ENCODE measurements at regions not wholly inside any gene's neighbourhood (a gene's known extent, or its start where the extent isn't known, plus 50 kb on each side); places are given as distances from the start of the nearest gene placed in this dataset.

GRCh38 chr10:81040940-81041339 is 503.2 kb downstream of the SH2D4B start:
- no peak for DNase-seq (ENCODE audit: insufficient read length, low spot score)
- FAIRE-seq, result no peak
- TF ChIP-seq, protein P1, sequence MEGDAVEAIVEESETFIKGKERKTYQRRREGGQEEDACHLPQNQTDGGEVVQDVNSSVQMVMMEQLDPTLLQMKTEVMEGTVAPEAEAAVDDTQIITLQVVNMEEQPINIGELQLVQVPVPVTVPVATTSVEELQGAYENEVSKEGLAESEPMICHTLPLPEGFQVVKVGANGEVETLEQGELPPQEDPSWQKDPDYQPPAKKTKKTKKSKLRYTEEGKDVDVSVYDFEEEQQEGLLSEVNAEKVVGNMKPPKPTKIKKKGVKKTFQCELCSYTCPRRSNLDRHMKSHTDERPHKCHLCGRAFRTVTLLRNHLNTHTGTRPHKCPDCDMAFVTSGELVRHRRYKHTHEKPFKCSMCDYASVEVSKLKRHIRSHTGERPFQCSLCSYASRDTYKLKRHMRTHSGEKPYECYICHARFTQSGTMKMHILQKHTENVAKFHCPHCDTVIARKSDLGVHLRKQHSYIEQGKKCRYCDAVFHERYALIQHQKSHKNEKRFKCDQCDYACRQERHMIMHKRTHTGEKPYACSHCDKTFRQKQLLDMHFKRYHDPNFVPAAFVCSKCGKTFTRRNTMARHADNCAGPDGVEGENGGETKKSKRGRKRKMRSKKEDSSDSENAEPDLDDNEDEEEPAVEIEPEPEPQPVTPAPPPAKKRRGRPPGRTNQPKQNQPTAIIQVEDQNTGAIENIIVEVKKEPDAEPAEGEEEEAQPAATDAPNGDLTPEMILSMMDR (IDR thresholded peaks at IDR 0.05; ENCODE audit: insufficient read depth, missing control alignments), result no peak

DNA sequence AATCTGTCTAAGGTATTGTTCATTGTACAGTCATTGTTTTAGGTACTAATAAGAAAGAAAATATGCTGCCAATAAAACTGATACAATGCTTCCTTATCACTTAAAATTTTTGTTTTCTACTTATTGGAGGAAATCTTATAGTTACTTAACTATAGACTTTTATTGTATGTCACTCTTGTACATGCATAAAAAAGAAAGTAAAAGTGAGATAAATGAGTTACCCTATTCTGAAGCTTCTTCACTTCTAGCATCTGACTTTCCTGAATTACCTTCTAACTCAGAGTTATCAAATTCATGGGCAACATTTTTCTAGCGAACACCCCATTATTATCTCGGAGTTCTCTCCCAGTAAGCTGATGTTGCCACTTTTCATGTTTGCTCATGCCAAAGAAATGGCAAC is 504.9 kb downstream of the SH2D4B start:
- TF ChIP-seq, protein P1 (IDR thresholded peaks at IDR 0.05; ENCODE audit: insufficient read depth, missing control alignments), result no peak
- no peak for FAIRE-seq

GRCh38 chr10:81065474-81065873 is 527.8 kb downstream of the SH2D4B start:
- DNase-seq (ENCODE audit: insufficient read length, low spot score) (no peak), FAIRE-seq (no peak)
- TF ChIP-seq, protein P1 (IDR thresholded peaks at IDR 0.05; ENCODE audit: insufficient read depth, missing control alignments), result no peak

More for the DNA sequence above, 504.9 kb downstream of the SH2D4B start:
- DNase-seq (ENCODE audit: insufficient read length, low spot score), result no peak

- TF ChIP-seq, protein P1 (IDR thresholded peaks at IDR 0.05; ENCODE audit: insufficient read depth, missing control alignments), result no peak
- no peak for FAIRE-seq
- DNase-seq (ENCODE audit: insufficient read length, low spot score), result no peak
Measured at GRCh38 chr10:81068460-81068859, 530.8 kb downstream of the SH2D4B start.

DNA sequence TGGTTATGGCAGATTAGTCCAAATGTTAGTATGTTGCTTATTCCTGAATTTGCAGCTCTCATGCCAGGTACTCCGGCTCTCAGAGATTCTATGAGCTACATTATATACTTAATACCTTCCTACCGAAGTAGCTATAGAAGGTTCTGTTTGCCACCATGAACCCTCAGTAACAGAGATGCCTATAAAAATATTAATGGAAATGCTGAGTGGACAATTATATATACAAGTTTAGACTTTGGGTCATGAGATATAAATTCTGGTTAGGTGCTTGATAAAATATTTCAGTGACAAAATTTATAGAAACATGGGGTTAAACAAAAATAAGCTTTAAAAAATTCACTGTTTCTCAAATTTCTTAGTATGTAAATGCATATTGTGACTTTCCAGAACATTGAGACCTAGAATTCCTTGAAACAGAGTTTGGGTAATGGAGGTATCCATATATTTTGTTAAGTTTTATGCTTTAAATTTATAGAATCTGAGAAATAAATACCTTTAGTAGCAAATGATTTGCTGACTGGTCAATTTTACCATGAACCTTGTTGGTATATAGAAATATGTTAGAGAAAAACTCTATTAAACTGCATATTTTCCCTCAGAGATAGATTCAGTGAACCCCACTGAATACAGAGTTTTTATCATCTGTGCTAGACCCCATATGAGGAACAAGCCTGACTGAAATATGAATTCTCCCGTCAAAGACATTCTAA is 533.5 kb downstream of the SH2D4B start:
- TF ChIP-seq, protein P1 (IDR thresholded peaks at IDR 0.05; ENCODE audit: insufficient read depth, missing control alignments), result no peak
- FAIRE-seq (no peak), DNase-seq (ENCODE audit: insufficient read length, low spot score) (no peak)

- DNase-seq (ENCODE audit: insufficient read length, low spot score), result no peak
- no peak for FAIRE-seq
- TF ChIP-seq, protein P1 (IDR thresholded peaks at IDR 0.05; ENCODE audit: insufficient read depth, missing control alignments), result no peak
Measured at GRCh38 chr10:81073155-81073554, 535.5 kb downstream of the SH2D4B start.

DNA sequence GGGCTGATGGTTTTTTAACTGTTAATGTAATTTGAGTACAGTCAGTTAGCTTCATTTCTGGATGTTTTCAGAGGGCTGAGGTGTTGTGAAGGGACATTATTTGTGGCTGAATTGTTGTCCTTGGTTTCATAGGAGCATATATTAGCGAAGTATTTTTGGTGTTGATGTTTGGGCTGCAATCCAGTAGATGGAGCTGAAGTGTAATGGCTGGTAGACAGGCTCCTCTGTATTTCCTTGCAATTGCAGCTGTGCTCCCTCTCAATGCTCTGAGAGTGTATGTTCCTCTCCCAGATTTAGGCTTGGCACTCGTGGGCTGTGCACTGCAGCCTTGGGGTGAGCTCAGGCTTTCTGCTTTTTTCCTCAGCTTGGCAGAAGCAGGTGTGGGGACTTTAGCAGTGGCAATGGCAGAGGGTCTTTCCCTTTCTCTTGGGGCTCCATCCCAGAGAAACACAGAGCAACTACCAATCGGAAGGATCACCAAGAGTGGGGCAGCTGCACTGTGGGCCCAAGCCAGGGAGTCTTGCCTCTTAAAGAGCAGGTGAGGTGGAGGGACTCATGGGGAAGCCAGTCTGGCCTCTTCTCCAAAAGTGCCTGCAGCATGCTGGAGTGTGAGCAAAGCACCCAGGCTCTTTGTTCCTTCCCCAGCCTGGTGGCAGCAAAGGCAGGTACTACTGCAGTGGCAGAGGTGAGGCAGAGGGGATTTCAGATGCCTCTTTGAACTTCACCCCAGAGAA is 544.4 kb downstream of the SH2D4B start:
- FAIRE-seq (no peak), DNase-seq (ENCODE audit: insufficient read length, low spot score) (no peak)
- TF ChIP-seq, protein P1 (IDR thresholded peaks at IDR 0.05; ENCODE audit: insufficient read depth, missing control alignments), result peak; percentile 41

Measured in D721Med (cell line).